ENCODE measurements at regions not wholly inside any gene's neighbourhood (a gene's known extent, or its start where the extent isn't known, plus 50 kb on each side); places are given as distances from the start of the nearest gene placed in this dataset.

GRCh38 chr5:39517800-39518199 is 93.0 kb upstream of the DAB2 start:
- TF ChIP-seq, protein P1, sequence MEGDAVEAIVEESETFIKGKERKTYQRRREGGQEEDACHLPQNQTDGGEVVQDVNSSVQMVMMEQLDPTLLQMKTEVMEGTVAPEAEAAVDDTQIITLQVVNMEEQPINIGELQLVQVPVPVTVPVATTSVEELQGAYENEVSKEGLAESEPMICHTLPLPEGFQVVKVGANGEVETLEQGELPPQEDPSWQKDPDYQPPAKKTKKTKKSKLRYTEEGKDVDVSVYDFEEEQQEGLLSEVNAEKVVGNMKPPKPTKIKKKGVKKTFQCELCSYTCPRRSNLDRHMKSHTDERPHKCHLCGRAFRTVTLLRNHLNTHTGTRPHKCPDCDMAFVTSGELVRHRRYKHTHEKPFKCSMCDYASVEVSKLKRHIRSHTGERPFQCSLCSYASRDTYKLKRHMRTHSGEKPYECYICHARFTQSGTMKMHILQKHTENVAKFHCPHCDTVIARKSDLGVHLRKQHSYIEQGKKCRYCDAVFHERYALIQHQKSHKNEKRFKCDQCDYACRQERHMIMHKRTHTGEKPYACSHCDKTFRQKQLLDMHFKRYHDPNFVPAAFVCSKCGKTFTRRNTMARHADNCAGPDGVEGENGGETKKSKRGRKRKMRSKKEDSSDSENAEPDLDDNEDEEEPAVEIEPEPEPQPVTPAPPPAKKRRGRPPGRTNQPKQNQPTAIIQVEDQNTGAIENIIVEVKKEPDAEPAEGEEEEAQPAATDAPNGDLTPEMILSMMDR (IDR thresholded peaks at IDR 0.05): no peak
- no peak for DNase-seq (ENCODE audit: low spot score)
- Histone ChIP-seq H3K4me3 (no peak overlapping the region), H3K27ac (no peak overlapping the region)

- TF ChIP-seq, protein P1 (IDR thresholded peaks at IDR 0.05): no peak
Measured at GRCh38 chr5:39515881-39516280, 91.1 kb upstream of the DAB2 start.

GRCh38 chr5:39513236-39513635 is 88.5 kb upstream of the DAB2 start:
- TF ChIP-seq, protein P1 (IDR thresholded peaks at IDR 0.05): no peak
- Histone ChIP-seq H3K4me3 (no peak overlapping the region), H3K27ac (no peak overlapping the region)
- DNase-seq (ENCODE audit: low spot score): no peak

More at GRCh38 chr5:39515881-39516280, 91.1 kb upstream of the DAB2 start:
- no peak for DNase-seq (ENCODE audit: low spot score)
- Histone ChIP-seq H3K4me3 (no peak overlapping the region), H3K27ac (no peak overlapping the region)

GRCh38 chr5:39506211-39506610 is 81.4 kb upstream of the DAB2 start:
- Histone ChIP-seq H3K27ac (no peak overlapping the region), H3K4me3 (no peak overlapping the region)
- TF ChIP-seq, protein P1 (IDR thresholded peaks at IDR 0.05): no peak
- no peak for DNase-seq (ENCODE audit: low spot score)

DNA sequence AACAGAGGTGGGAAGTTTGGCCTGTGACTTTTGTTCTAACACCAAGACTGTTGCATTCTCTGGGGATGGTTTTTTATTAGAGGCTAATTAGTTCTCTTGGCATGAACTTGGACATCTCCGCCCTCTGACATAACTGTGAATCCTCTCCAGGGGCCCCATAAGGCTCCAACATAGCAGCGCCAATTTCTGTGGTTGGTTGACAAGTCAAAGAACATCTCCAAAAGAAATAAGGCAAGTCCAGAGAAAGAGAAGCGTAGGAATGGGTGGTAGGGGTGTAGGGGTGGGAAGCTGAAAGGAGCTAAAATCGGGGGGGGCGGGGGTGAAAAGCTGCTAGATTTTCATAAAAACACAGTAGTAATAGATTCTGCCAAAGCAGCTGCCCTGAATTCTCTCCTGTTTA is 81.0 kb upstream of the DAB2 start:
- Histone ChIP-seq H3K27ac (no peak overlapping the region), H3K4me3 (no peak overlapping the region)
- TF ChIP-seq, protein P1 (IDR thresholded peaks at IDR 0.05): no peak
- DNase-seq (ENCODE audit: low spot score): no peak

DNA sequence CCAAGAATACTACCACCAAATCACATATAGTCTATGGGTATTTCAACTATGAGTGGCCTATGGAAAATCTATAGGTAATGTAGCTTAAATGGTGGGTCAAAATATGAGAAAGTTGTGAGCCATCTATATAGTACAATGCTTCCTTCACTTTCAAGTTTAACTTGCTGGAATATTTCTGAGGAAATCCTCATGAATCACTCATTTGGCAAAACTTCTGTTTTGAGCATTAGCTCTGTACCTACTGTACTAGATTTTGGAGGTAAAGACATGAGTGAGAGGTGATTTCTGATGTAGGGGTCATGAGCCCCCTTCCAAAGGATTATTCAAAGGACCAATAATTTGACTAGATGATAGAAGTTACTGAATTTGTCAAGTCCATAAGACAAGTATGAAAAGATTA is 80.6 kb upstream of the DAB2 start:
- no peak overlapping the region for H3K4me3 ChIP-seq
- no peak for DNase-seq (ENCODE audit: low spot score)
- no peak overlapping the region for H3K27ac ChIP-seq
- TF ChIP-seq, protein P1 (IDR thresholded peaks at IDR 0.05): no peak

DNA sequence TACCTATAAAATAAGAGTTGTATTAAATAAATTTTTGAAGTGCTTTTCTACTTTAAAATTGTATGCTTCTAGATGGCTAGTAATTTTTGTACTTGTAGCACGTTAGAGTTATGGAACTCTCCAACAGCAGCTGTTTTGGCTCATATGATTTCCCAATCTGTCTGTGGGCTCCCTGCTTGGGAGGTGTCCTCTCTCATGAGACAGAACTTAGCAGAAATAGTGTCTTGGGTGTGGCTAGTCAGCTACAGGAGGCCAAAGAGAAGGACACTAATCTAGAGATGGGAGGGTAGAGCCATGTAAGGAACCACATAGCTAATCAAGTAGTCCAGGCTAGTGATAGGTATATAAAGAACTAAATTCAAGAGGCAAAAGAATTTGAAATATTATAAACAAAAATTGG is 78.4 kb upstream of the DAB2 start:
- DNase-seq (ENCODE audit: low spot score): no peak
- Histone ChIP-seq H3K4me3 (no peak overlapping the region), H3K27ac (peak overlapping the region; percentile 4 to 61)
- TF ChIP-seq, protein P1 (IDR thresholded peaks at IDR 0.05): no peak

Data from coronary artery (tissue), 2 donors.